ENCODE measurements at regions not wholly inside any gene's neighbourhood (a gene's known extent, or its start where the extent isn't known, plus 50 kb on each side); places are given as distances from the start of the nearest gene placed in this dataset.

DNA sequence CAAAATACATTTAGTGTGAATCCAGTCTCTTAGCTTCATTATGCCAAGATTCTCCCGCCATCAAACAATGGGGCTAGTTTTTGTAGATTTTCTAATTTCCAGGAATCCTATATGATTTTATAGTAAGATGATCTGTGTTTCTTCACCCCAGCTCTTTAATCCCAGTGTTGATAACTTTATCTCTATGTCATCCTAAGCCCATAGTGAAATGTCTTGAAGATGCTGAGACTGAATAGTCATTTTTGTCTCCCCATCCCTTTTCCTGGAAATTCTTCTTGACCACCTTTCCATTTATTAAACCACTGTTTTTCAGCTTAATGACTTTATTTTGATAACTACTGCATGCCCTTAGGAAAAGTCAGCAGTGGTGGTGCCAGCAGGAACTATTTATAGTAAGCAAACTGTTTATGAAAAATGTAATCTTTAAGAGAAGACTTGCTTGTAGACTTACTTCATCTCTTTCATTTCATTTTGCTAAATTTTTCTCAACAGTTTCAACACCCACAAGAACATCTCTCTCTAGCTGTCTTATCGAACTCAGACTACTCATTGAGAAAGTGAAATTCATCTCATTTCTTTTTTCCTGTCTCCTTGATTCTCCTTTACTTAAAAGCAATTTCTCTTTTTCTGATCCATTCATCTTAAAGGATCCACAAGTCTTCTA, 116.6 kb downstream of the NTMT2 start:
- H3K9me3 Mint-ChIP-seq = peaks cover 8% of the 10 kb centered on the region
- Histone ChIP-seq H2AFZ (no peak overlapping the region), H3F3A (replicated peaks; ENCODE audit: low read depth) (no peaks in the 10 kb centered on the region), H3K4me2 (no peak overlapping the region), H3K27ac (ENCODE audit: low read depth) (no peak overlapping the region), H3K4me1 (ENCODE audit: insufficient read depth) (no peaks in the 10 kb centered on the region), H3K4me3 (no peak overlapping the region), H3K27me3 (ENCODE audit: insufficient read depth) (no peaks in the 10 kb centered on the region), H3K36me3 (ENCODE audit: insufficient read depth) (no peaks in the 10 kb centered on the region; the same call in 1 of the 2 replicates), H3K9me2 (ENCODE audit: insufficient read depth) (0 out of 2 replicates have a peak, but pooled peaks cover 10% of the 10 kb centered on the region), H3K79me2 (replicated peaks; ENCODE audit: insufficient read depth) (no peaks in the 10 kb centered on the region), H4K20me1 (replicated peaks; ENCODE audit: insufficient read depth) (no peaks in the 10 kb centered on the region)
- no peak overlapping the region for H3K4me3 Mint-ChIP-seq
- H3K4me1 Mint-ChIP-seq = peaks cover 5% of the 10 kb centered on the region
- no peak for ATAC-seq
- peaks cover 3% of the 10 kb centered on the region; the same call in 1 of the 3 replicates for H3K36me3 Mint-ChIP-seq (ENCODE audit: low read depth)
- DNase-seq (ENCODE audit: low spot score) = no peak
- no peaks in the 10 kb centered on the region for H3K27me3 Mint-ChIP-seq (ENCODE audit: insufficient read depth, low read depth, poor library complexity)
- H3K27ac Mint-ChIP-seq = no peak overlapping the region
- TF ChIP-seq EZH2 (IDR thresholded peaks at IDR 0.05; ENCODE audit: low read depth, unreplicated experiment) = no peak
- TF ChIP-seq, protein P1, sequence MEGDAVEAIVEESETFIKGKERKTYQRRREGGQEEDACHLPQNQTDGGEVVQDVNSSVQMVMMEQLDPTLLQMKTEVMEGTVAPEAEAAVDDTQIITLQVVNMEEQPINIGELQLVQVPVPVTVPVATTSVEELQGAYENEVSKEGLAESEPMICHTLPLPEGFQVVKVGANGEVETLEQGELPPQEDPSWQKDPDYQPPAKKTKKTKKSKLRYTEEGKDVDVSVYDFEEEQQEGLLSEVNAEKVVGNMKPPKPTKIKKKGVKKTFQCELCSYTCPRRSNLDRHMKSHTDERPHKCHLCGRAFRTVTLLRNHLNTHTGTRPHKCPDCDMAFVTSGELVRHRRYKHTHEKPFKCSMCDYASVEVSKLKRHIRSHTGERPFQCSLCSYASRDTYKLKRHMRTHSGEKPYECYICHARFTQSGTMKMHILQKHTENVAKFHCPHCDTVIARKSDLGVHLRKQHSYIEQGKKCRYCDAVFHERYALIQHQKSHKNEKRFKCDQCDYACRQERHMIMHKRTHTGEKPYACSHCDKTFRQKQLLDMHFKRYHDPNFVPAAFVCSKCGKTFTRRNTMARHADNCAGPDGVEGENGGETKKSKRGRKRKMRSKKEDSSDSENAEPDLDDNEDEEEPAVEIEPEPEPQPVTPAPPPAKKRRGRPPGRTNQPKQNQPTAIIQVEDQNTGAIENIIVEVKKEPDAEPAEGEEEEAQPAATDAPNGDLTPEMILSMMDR (conservative IDR thresholded peaks at IDR 0.05; ENCODE audit: low read depth in 2 of 2) = no peak
- no peak for TF ChIP-seq POLR2AphosphoS5 (IDR thresholded peaks at IDR 0.05; ENCODE audit: low read depth)
- no peak for TF ChIP-seq NANOG (IDR thresholded peaks at IDR 0.05; ENCODE audit: borderline replicate concordance)
- no peak for TF ChIP-seq ZNF114 (CRISPR knock-in tag; IDR thresholded peaks at IDR 0.05)
- TF ChIP-seq CREB1 (CRISPR knock-in tag; IDR thresholded peaks at IDR 0.05; ENCODE audit: low read depth) = no peak
- TF ChIP-seq JUNB (IDR thresholded peaks at IDR 0.05; ENCODE audit: unreplicated experiment) = no peak
- no peak for TF ChIP-seq STAT1 (IDR thresholded peaks at IDR 0.05; ENCODE audit: unreplicated experiment)

DNA sequence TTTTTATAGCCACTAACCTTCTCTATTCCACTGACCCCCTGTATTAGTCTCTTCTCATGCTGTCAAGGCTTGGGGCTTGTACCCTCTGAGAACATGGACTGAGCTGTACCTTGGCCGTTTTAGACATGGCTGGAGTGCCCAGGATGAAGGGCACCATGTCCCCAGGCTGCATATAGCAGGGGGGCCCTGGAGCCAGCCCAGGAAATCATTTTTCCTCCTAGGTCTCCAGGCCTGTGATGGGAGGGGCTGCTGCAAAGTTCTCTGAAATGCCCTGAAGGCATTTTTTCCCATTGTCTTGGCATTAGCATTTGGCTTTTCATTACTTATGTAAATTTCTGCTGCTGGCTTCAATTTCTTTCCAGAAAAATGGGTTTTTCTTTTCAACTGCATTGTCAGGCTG, 119.5 kb downstream of the NTMT2 start:
- Mint-ChIP-seq H3K4me3 (no peak overlapping the region), H3K27me3 (ENCODE audit: insufficient read depth, low read depth, poor library complexity) (no peaks in the 10 kb centered on the region), H3K27ac (no peak overlapping the region), H3K36me3 (ENCODE audit: low read depth) (peaks cover 3% of the 10 kb centered on the region; the same call in 1 of the 3 replicates), H3K4me1 (peaks cover 5% of the 10 kb centered on the region), H3K9me3 (peaks cover 8% of the 10 kb centered on the region)
- H3K9me2 ChIP-seq (ENCODE audit: insufficient read depth) = 0 out of 2 replicates have a peak, but pooled peaks cover 10% of the 10 kb centered on the region
- H3K4me1 ChIP-seq (ENCODE audit: insufficient read depth) = no peaks in the 10 kb centered on the region
- no peaks in the 10 kb centered on the region for H3K27me3 ChIP-seq (ENCODE audit: insufficient read depth)
- no peak overlapping the region for H2AFZ ChIP-seq
- H4K20me1 ChIP-seq (replicated peaks; ENCODE audit: insufficient read depth) = no peaks in the 10 kb centered on the region
- no peaks in the 10 kb centered on the region; the same call in 1 of the 2 replicates for H3K36me3 ChIP-seq (ENCODE audit: insufficient read depth)
- no peak overlapping the region for H3K4me2 ChIP-seq
- no peak overlapping the region for H3K27ac ChIP-seq (ENCODE audit: low read depth)
- ATAC-seq (no peak), DNase-seq (ENCODE audit: low spot score) (peak; percentile 11)
- H3F3A ChIP-seq (replicated peaks; ENCODE audit: low read depth) = no peaks in the 10 kb centered on the region
- no peak overlapping the region for H3K4me3 ChIP-seq
- no peaks in the 10 kb centered on the region for H3K79me2 ChIP-seq (replicated peaks; ENCODE audit: insufficient read depth)
- TF ChIP-seq, protein P2, sequence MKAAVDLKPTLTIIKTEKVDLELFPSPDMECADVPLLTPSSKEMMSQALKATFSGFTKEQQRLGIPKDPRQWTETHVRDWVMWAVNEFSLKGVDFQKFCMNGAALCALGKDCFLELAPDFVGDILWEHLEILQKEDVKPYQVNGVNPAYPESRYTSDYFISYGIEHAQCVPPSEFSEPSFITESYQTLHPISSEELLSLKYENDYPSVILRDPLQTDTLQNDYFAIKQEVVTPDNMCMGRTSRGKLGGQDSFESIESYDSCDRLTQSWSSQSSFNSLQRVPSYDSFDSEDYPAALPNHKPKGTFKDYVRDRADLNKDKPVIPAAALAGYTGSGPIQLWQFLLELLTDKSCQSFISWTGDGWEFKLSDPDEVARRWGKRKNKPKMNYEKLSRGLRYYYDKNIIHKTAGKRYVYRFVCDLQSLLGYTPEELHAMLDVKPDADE (IDR thresholded peaks at IDR 0.05) = no peak
- TF ChIP-seq, protein P3, sequence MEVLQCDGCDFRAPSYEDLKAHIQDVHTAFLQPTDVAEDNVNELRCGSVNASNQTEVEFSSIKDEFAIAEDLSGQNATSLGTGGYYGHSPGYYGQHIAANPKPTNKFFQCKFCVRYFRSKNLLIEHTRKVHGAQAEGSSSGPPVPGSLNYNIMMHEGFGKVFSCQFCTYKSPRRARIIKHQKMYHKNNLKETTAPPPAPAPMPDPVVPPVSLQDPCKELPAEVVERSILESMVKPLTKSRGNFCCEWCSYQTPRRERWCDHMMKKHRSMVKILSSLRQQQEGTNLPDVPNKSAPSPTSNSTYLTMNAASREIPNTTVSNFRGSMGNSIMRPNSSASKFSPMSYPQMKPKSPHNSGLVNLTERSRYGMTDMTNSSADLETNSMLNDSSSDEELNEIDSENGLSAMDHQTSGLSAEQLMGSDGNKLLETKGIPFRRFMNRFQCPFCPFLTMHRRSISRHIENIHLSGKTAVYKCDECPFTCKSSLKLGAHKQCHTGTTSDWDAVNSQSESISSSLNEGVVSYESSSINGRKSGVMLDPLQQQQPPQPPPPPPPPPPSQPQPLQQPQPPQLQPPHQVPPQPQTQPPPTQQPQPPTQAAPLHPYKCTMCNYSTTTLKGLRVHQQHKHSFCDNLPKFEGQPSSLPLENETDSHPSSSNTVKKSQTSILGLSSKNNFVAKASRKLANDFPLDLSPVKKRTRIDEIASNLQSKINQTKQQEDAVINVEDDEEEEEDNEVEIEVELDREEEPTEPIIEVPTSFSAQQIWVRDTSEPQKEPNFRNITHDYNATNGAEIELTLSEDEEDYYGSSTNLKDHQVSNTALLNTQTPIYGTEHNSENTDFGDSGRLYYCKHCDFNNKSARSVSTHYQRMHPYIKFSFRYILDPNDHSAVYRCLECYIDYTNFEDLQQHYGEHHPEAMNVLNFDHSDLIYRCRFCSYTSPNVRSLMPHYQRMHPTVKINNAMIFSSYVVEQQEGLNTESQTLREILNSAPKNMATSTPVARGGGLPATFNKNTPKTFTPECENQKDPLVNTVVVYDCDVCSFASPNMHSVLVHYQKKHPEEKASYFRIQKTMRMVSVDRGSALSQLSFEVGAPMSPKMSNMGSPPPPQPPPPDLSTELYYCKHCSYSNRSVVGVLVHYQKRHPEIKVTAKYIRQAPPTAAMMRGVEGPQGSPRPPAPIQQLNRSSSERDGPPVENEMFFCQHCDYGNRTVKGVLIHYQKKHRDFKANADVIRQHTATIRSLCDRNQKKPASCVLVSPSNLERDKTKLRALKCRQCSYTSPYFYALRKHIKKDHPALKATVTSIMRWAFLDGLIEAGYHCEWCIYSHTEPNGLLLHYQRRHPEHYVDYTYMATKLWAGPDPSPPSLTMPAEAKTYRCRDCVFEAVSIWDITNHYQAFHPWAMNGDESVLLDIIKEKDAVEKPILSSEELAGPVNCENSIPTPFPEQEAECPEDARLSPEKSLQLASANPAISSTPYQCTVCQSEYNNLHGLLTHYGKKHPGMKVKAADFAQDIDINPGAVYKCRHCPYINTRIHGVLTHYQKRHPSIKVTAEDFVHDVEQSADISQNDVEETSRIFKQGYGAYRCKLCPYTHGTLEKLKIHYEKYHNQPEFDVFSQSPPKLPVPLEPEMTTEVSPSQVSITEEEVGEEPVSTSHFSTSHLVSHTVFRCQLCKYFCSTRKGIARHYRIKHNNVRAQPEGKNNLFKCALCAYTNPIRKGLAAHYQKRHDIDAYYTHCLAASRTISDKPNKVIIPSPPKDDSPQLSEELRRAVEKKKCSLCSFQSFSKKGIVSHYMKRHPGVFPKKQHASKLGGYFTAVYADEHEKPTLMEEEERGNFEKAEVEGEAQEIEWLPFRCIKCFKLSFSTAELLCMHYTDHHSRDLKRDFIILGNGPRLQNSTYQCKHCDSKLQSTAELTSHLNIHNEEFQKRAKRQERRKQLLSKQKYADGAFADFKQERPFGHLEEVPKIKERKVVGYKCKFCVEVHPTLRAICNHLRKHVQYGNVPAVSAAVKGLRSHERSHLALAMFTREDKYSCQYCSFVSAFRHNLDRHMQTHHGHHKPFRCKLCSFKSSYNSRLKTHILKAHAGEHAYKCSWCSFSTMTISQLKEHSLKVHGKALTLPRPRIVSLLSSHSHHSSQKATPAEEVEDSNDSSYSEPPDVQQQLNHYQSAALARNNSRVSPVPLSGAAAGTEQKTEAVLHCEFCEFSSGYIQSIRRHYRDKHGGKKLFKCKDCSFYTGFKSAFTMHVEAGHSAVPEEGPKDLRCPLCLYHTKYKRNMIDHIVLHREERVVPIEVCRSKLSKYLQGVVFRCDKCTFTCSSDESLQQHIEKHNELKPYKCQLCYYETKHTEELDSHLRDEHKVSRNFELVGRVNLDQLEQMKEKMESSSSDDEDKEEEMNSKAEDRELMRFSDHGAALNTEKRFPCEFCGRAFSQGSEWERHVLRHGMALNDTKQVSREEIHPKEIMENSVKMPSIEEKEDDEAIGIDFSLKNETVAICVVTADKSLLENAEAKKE (CRISPR knock-in tag; IDR thresholded peaks at IDR 0.05) = no peak
- TF ChIP-seq CREB1 (CRISPR knock-in tag; IDR thresholded peaks at IDR 0.05; ENCODE audit: low read depth) (no peak), JUNB (IDR thresholded peaks at IDR 0.05; ENCODE audit: unreplicated experiment) (no peak), STAT1 (IDR thresholded peaks at IDR 0.05; ENCODE audit: unreplicated experiment) (no peak)
